ENCODE measurements at regions not wholly inside any gene's neighbourhood (a gene's known extent, or its start where the extent isn't known, plus 50 kb on each side); places are given as distances from the start of the nearest gene placed in this dataset.

- no peak for DNase-seq (ENCODE audit: low read depth)
- no peak overlapping the region for H3K4me3 ChIP-seq (ENCODE audit: control insufficient read depth, low read depth, low read length)
- no peak for TF ChIP-seq CTCF (IDR thresholded peaks at IDR 0.05; ENCODE audit: control insufficient read depth, insufficient read depth, low read depth, low read length, missing control alignments)
These were observed 310.6 kb upstream of the TSHZ3 start for GRCh38 chr19:31659897-31660210.

GRCh38 chr19:31664096-31664495 is 314.9 kb upstream of the TSHZ3 start:
- no peak overlapping the region for H3K4me3 ChIP-seq (ENCODE audit: control insufficient read depth, low read depth, low read length)
- no peak for DNase-seq (ENCODE audit: low read depth)
- TF ChIP-seq CTCF (IDR thresholded peaks at IDR 0.05; ENCODE audit: control insufficient read depth, insufficient read depth, low read depth, low read length, missing control alignments), result no peak

GRCh38 chr19:31664997-31665396 is 315.8 kb upstream of the TSHZ3 start:
- TF ChIP-seq CTCF (IDR thresholded peaks at IDR 0.05; ENCODE audit: control insufficient read depth, insufficient read depth, low read depth, low read length, missing control alignments), result no peak
- DNase-seq (ENCODE audit: low read depth), result no peak
- H3K4me3 ChIP-seq (ENCODE audit: control insufficient read depth, low read depth, low read length), result no peak overlapping the region

GRCh38 chr19:31666126-31666525 is 316.9 kb upstream of the TSHZ3 start:
- DNase-seq (ENCODE audit: low read depth), result no peak
- TF ChIP-seq CTCF (IDR thresholded peaks at IDR 0.05; ENCODE audit: control insufficient read depth, insufficient read depth, low read depth, low read length, missing control alignments), result no peak
- H3K4me3 ChIP-seq (ENCODE audit: control insufficient read depth, low read depth, low read length), result no peak overlapping the region

- no peak for DNase-seq (ENCODE audit: low read depth)
- H3K4me3 ChIP-seq (ENCODE audit: control insufficient read depth, low read depth, low read length), result no peak overlapping the region
- no peak for TF ChIP-seq CTCF (IDR thresholded peaks at IDR 0.05; ENCODE audit: control insufficient read depth, insufficient read depth, low read depth, low read length, missing control alignments)
These were observed 317.9 kb upstream of the TSHZ3 start for GRCh38 chr19:31667106-31667505.

GRCh38 chr19:31668921-31669320 is 319.7 kb upstream of the TSHZ3 start:
- no peak overlapping the region for H3K4me3 ChIP-seq (ENCODE audit: control insufficient read depth, low read depth, low read length)
- no peak for DNase-seq (ENCODE audit: low read depth)
- TF ChIP-seq CTCF (IDR thresholded peaks at IDR 0.05; ENCODE audit: control insufficient read depth, insufficient read depth, low read depth, low read length, missing control alignments), result no peak

- TF ChIP-seq CTCF (IDR thresholded peaks at IDR 0.05; ENCODE audit: control insufficient read depth, insufficient read depth, low read depth, low read length, missing control alignments), result no peak
- H3K4me3 ChIP-seq (ENCODE audit: control insufficient read depth, low read depth, low read length), result no peak overlapping the region
- DNase-seq (ENCODE audit: low read depth), result no peak
These were observed 321.7 kb upstream of the TSHZ3 start for GRCh38 chr19:31670931-31671330.

Data from AG09309 (cell line).